ENCODE measurements at regions not wholly inside any gene's neighbourhood (a gene's known extent, or its start where the extent isn't known, plus 50 kb on each side); places are given as distances from the start of the nearest gene placed in this dataset.
A peak's percentile ranks its signal among the peaks of the same experiment; 100 is the strongest.

DNA sequence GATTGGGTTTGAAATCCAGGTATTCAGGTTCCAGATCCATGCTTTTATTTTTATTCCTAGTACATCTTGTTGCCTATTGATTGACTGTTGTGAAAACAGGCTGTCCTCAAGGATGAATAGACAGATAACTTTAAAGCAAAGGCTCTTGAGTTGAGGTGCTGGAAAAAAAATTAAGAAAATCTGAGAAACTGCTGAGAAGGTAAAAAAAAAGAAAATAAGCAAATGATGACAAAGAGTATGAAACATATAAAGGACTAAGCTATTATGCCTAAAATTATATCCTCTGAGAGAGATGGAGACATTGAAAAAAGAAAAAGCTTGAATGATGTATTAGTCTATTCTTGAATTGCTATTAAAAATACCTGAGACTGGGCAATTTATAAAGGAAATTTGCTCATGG lies 392.3 kb upstream of the RGS17 start:
- H3K27ac ChIP-seq, result no peak overlapping the region
- no peak for TF ChIP-seq CTCF (conservative IDR thresholded peaks at IDR 0.05)
- no peak for TF ChIP-seq ZFX (IDR thresholded peaks at IDR 0.05)

GRCh38 chr6:153511896-153512496 lies 380.9 kb upstream of the RGS17 start:
- H3K27ac ChIP-seq, result no peak overlapping the region
- TF ChIP-seq CTCF (conservative IDR thresholded peaks at IDR 0.05), result peak; percentile 74
- TF ChIP-seq ZFX (IDR thresholded peaks at IDR 0.05), result no peak

DNA sequence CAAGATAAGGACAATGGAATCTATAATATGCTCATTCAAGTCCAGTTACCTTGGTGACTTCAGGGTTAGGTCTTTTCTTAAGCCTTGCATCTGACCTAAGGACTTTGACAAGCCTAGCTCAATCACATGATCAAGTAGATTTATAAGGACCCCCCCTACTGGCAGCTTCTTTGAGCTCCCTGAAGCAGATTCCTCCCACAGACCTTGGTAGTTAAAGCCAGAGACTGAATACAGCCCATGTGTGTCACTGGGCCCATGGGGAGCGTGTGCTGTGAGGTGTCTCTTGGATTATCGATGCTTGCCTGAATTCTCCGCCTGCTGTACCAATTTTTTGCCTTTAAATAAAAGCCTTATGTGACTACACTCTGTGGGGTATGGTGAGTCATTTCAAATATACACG lies 372.7 kb upstream of the RGS17 start:
- no peak overlapping the region for H3K27ac ChIP-seq
- TF ChIP-seq CTCF (conservative IDR thresholded peaks at IDR 0.05) (peak; percentile 25), ZFX (IDR thresholded peaks at IDR 0.05) (no peak)

GRCh38 chr6:153493501-153493900 lies 362.4 kb upstream of the RGS17 start:
- H3K27ac ChIP-seq, result no peak overlapping the region
- TF ChIP-seq ZFX (IDR thresholded peaks at IDR 0.05), result no peak
- TF ChIP-seq CTCF (conservative IDR thresholded peaks at IDR 0.05), result no peak

DNA sequence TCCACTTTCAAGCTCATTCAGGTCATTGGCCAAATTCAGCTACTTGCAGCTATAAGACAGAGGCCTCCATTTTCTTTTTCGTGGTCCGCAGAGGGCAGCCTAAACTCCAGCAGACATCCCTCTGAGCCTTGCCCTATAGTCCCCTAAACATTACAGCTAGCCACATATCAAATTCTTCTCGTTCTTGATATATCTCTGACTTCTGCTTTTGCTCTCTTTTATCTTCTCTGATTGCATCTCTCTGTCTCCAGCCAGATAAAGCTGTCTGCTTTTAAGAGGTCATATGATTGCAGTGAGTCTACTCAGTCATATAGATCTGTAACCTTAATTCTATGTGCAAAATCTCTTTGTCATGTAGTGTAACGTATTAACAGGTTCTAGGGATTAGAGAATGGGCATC lies 358.4 kb upstream of the RGS17 start:
- no peak for TF ChIP-seq CTCF (conservative IDR thresholded peaks at IDR 0.05)
- TF ChIP-seq ZFX (IDR thresholded peaks at IDR 0.05), result no peak
- H3K27ac ChIP-seq, result no peak overlapping the region

- TF ChIP-seq ZFX (IDR thresholded peaks at IDR 0.05) (no peak), CTCF (conservative IDR thresholded peaks at IDR 0.05) (no peak)
- no peak overlapping the region for H3K27ac ChIP-seq
These were observed 357.2 kb upstream of the RGS17 start for GRCh38 chr6:153488267-153488666.

GRCh38 chr6:153485072-153485471 lies 354.0 kb upstream of the RGS17 start:
- TF ChIP-seq ZFX (IDR thresholded peaks at IDR 0.05), result no peak
- no peak for TF ChIP-seq CTCF (conservative IDR thresholded peaks at IDR 0.05)
- no peak overlapping the region for H3K27ac ChIP-seq
